Urinary bladder (tissue), 3 donors: ENCODE measurements at regions not wholly inside any gene's neighbourhood (a gene's known extent, or its start where the extent isn't known, plus 50 kb on each side); places are given as distances from the start of the nearest gene placed in this dataset.

Source experiments
- DNase-seq: peaks from one replicate; pipeline ENCODE4 v3.0.0-alpha.2; 2015; ENCODE audit errors: extremely low spot score
- H3K27ac ChIP-seq: one replicate; pipeline ENCODE4 v1.5.1; 2013; ENCODE audit warnings: low read depth, mild to moderate bottlenecking, moderate library complexity
- H3K36me3 ChIP-seq: one replicate; pipeline ENCODE4 v1.6.1; 2013; ENCODE audit warnings: mild to moderate bottlenecking, moderate library complexity; ENCODE audit not compliant: insufficient read depth
- H3K4me1 ChIP-seq: one replicate; pipeline ENCODE4 v1.6.1; 2013; ENCODE audit warnings: mild to moderate bottlenecking, moderate library complexity; ENCODE audit not compliant: insufficient read depth
- H3K4me3 ChIP-seq: one replicate; pipeline ENCODE4 v1.5.1; 2013; ENCODE audit warnings: low read depth, low read length
- WGBS: extraction: QIAGEN DNeasy Blood & Tissue Kit; methylation state at CpG from one replicate; pipeline ENCODE4 v1.1.7; 2013; 5-methylcytosine and 5-hydroxymethylcytosine counted together
- donor health status: healthy with polysubstance abuse.
- donor health status: healthy.

DNA sequence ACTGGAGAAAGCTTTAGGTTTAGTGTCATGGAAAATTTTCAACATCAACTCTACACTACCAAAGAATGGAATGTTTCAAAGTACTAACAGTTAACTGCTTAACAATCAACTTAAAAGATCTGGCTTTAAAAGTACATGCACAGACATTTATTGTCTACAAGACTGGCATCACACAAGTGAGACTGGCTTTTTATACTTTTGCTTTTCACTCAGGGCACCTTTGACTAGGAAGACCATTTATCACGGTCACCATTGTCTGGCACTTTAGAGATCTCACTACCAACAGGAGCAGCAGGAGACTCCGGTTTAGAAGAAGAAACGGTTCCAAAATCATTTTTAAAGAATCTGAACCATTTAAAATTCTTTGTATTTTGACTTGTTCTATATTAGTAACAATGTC is 812.3 kb downstream of the ADGRL2 start:
- Histone ChIP-seq H3K4me3 (no peak overlapping the region), H3K27ac (no peak overlapping the region), H3K36me3 (no peaks in the 10 kb centered on the region), H3K4me1 (no peaks in the 10 kb centered on the region)
- 69% methylated on average over 3 of the region's 3 CpGs for WGBS
- no peak for DNase-seq

DNA sequence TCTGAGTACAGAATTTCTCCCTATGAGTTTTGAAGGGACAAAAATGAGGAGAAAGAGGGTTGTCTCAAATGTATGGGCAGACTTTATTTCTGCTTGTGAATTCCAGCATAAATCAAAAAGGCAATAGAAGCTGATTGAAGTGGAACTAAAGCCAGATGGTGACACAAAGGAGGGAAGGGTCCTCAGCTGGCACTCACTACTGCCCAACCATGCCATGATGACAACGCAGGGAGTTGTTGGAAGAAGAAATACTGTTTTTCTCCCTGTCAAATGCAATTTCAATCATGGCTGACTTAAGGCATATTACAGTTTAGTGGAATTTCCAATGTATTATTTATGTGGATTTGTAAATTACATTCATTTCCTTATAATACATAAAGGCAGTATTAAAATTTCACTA is 805.8 kb downstream of the ADGRL2 start:
- no peaks in the 10 kb centered on the region for H3K36me3 ChIP-seq
- WGBS = 84% methylated on average over 1 of the region's 1 CpG
- DNase-seq = no peak
- H3K4me1 ChIP-seq = no peaks in the 10 kb centered on the region
- no peak overlapping the region for H3K27ac ChIP-seq
- no peak overlapping the region for H3K4me3 ChIP-seq

DNA sequence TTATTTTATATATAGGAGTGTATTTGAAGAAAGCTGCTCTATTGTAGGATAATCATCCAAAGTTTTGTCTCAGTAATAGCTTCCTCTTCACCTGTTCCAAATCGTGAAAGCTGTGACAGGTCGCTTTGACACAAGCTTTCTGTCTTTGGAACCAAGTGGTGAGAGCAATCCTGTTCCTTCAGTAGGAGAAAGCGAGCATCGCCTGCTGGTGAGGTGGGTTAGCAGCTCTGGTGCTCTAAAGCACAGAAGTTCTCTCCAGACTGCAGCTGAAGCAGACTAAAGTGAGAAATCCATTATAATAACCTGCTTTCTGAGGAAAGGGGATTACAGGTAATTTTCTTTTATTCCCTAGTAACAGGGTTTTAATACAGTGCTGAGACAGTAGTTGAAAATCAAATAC is 803.8 kb downstream of the ADGRL2 start:
- WGBS = 77% methylated on average over 4 of the region's 4 CpGs
- no peaks in the 10 kb centered on the region for H3K36me3 ChIP-seq
- H3K27ac ChIP-seq = no peak overlapping the region
- no peaks in the 10 kb centered on the region for H3K4me1 ChIP-seq
- DNase-seq = no peak
- no peak overlapping the region for H3K4me3 ChIP-seq

DNA sequence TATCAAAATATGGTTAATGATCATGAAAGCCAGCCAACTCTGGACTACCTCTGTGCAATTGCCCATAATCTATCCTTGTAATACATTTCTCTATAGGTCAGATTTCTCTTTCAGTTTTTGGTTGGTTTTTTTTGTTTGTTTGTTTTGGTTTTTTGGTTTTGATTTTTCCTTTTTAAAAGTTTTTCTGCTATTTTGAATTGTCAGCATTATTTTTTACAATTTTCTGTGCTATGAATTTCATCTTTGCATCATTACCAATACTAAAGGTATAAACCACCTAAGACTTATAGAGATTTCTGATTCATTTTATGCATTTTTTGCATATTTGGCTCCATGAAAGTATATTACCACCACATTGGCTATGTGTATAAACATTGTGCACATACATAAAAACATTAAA is 799.6 kb downstream of the ADGRL2 start:
- Histone ChIP-seq H3K36me3 (no peaks in the 10 kb centered on the region), H3K4me1 (no peaks in the 10 kb centered on the region), H3K4me3 (no peak overlapping the region), H3K27ac (no peak overlapping the region)
- no peak for DNase-seq

DNA sequence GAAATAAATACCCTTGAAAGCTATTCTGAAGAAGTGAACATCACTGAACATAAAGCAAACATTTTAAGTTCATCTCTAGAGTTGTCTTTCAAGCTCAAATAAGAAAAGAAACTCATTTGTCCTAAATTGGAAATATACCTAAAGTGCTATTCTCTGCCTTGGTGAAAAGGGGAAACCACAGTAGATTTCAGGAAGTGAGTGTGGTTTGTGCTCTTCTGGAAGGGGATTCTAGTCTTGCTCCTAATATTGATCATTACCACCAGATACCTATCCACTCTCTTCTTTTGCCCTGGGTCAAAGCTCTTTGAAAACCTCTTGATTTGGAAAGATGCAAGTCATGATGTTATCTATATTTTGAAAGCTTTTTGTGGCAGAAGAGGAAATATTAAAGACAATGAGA is 798.1 kb downstream of the ADGRL2 start:
- Histone ChIP-seq H3K4me3 (no peak overlapping the region), H3K27ac (no peak overlapping the region), H3K4me1 (no peaks in the 10 kb centered on the region), H3K36me3 (no peaks in the 10 kb centered on the region)
- no peak for DNase-seq

DNA sequence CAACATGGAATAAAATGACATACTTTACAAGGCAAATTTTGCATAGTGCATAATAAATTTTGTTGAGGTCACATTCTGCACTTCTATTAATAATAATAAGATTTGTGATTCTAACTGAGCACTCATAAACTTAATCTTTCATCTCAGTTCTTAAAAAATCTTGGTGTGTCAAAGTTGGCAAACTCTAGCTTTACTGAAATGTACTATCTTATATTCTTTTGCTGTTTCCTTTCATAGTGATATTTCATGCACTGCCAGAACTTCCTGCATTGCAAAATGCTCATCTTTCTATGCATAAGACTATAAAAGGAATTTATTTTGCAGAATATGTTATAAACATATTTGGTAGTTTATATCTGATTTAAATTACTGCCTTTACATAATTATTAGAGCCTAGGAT is 797.6 kb downstream of the ADGRL2 start:
- no peak for DNase-seq
- no peaks in the 10 kb centered on the region for H3K4me1 ChIP-seq
- H3K36me3 ChIP-seq = no peaks in the 10 kb centered on the region
- no peak overlapping the region for H3K27ac ChIP-seq
- no peak overlapping the region for H3K4me3 ChIP-seq

DNA sequence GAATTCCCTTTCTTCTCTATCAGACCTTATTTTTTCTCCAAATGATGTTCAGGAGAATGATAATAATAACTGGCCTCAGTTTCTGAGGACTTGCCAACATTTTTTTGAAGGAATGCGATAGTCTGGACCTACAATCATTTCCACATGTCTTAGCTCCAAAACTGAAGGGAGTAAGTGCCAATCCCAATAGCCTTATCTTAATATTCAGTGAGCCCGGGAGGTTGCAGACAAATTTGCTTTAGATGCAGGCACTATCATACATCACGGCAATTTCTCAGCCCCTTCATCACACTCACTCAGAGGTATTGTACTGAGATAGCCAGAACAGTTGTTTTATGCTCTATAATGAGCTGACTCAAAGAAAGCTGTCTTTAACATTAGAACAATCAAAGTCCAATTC is 796.9 kb downstream of the ADGRL2 start:
- Histone ChIP-seq H3K27ac (no peak overlapping the region), H3K4me1 (no peaks in the 10 kb centered on the region), H3K4me3 (no peak overlapping the region), H3K36me3 (no peaks in the 10 kb centered on the region)
- 47% methylated on average over 3 of the region's 3 CpGs for WGBS
- DNase-seq = no peak

DNA sequence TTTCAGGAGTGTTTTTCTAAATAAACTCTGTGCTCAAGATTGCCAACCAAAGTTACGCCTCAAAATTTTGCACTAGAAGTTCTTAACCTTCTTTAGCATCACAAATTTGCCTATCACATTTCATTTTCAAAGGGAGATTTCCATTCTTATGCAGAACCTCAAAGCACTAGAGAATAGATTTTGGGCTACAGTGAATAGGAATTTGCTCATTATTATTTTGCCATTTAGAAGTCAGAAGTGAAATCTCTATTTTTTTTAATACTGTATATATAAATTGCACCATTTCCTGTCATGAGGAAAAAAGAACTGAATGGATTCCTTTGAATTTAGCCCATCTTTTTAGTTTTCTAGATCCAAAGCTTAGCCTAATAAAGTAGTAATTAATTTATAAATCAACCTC is 796.4 kb downstream of the ADGRL2 start:
- DNase-seq = no peak

DNA sequence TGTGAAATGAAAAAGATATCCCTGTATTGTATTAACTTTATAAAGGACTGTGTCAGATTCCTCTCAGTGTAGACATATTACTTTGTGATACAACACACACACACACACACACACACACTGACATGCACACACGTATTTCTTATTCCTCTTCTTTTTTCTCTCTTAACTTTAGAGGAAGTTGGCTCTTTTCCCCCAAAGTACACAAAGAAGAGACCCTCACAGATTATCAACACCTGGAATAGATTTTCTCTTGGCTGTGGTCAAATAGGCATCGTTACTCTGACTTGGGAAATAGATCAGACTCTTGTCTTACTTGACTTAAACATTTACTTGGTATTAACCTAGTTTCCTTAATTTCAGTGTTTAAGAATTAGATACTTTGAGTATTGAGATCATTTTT is 792.8 kb downstream of the ADGRL2 start:
- H3K4me1 ChIP-seq = no peaks in the 10 kb centered on the region
- no peak overlapping the region for H3K4me3 ChIP-seq
- no peaks in the 10 kb centered on the region for H3K36me3 ChIP-seq
- no peak overlapping the region for H3K27ac ChIP-seq
- 62% methylated on average over 2 of the region's 2 CpGs for WGBS
- no peak for DNase-seq

More for the DNA sequence above, 796.4 kb downstream of the ADGRL2 start:
- H3K4me3 ChIP-seq = no peak overlapping the region
- no peaks in the 10 kb centered on the region for H3K4me1 ChIP-seq
- 93% methylated on average over 1 of the region's 1 CpG for whole genome bisulfite sequencing
- H3K36me3 ChIP-seq = no peaks in the 10 kb centered on the region
- H3K27ac ChIP-seq = no peak overlapping the region

DNA sequence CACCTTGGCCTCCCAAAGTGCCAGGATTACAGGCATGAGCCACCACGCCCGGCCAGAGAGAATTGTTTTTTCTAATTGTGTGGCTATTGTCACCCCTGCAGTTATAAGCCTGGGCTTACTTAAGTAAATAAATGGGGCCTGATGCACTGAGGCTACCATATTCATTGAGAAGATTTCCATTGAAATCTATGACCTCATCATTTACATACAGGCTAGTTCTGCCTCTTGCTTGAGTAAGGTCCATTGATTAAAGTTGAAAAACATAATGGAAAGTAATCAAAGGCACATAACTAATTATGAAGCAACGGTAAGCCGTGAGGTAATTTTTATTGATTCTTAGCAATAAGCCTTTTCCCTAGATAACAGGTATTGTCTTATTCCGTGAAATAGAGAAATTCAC is 788.9 kb downstream of the ADGRL2 start:
- Histone ChIP-seq H3K4me1 (no peaks in the 10 kb centered on the region), H3K27ac (no peak overlapping the region), H3K36me3 (no peaks in the 10 kb centered on the region), H3K4me3 (no peak overlapping the region)
- DNase-seq = no peak
- WGBS = 98% methylated on average over 5 of the region's 5 CpGs

DNA sequence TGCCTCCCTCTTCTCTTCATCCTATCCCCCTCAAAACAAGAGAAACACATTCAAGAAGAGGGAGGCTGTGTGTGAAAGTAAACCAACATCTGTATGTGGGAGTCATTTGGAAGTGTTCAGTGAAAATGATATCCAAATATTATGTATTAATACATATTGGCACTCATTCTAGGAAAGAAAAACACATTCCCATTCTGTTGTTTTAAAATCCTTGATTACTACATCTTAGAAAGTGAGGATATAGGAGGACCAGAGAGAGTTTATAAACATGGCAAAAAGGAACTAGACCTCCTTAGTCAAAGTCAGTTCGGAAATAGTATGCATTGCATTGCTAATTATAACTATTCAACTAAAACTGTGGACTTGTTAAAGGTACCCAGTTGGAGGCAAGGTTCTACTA is 786.6 kb downstream of the ADGRL2 start:
- Histone ChIP-seq H3K4me1 (no peaks in the 10 kb centered on the region), H3K4me3 (no peak overlapping the region), H3K36me3 (no peaks in the 10 kb centered on the region), H3K27ac (no peak overlapping the region)
- 61% methylated on average over 1 of the region's 1 CpG for WGBS
- no peak for DNase-seq

DNA sequence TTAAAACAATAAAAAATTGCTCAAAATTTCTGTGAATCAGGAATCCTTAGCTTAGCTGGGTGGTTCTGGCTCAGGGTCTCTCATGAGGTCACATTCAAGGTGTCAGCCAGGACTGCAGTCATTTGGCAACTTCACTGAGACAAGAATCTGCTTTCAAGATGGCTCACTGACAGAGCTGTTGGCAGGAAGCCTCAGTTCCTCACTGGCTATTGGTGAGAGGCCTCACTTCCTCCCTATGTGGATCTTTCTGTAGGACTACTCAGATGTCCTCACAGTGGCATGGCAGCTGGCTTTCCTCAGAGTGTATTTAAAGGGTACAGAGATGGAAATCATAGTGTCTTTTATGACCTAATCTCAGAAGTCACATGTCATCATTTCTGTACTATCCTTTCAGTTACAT is 785.7 kb downstream of the ADGRL2 start:
- H3K27ac ChIP-seq = no peak overlapping the region
- no peak for DNase-seq
- H3K4me3 ChIP-seq = no peak overlapping the region
- no peaks in the 10 kb centered on the region for H3K4me1 ChIP-seq
- H3K36me3 ChIP-seq = no peaks in the 10 kb centered on the region

DNA sequence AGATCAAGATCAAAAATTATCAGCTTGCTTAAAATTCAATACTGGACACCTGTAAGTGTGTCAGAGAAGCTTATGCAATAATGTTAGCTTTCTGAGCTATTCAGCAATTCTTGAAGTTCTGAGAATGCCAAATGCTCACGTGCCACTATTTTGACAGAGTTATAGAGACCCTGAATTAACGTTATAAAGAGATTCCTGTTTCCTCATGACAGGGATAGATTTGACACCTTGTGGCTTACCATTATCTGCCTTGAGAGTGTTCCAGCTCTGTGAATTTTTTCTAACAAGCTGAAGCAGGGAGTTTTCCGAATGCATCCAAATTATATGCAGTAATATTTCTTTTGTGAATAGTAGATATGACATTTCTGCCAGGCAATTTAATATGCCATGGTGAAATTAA is 781.6 kb downstream of the ADGRL2 start:
- H3K4me3 ChIP-seq = no peak overlapping the region
- H3K4me1 ChIP-seq = no peaks in the 10 kb centered on the region
- 24% methylated on average over 3 of the region's 3 CpGs for WGBS
- no peak for DNase-seq
- H3K27ac ChIP-seq = no peak overlapping the region
- no peaks in the 10 kb centered on the region for H3K36me3 ChIP-seq

DNA sequence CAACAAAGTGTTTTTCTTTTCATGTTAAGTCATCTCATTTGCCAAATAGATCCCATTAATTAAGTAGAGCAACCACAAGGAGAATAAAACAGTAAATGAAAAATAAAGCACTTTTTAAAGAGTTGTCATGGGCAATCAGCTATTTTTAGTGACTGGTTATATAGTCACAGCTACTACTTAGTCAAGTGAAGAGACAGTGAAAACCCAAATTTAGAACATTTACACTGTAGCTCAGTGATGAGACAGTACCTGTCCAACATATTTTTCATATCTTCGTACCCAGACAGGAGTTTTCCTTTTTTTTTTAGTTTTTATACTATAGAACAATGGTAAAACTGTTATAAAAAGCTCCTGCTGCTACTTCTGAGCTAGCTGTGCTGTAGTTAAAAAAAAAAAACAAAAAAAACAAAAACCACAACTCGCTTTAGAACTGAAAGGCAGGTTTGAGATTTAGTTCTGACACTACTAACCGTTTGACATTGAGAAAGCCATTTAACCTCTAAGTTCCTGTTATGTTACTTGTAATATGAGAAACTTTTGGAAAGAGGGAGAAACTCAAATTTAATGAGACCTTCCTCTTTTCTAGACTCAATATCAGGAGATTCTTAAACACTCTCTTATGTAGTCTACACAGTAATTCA is 777.5 kb downstream of the ADGRL2 start:
- WGBS = 61% methylated on average over 3 of the region's 3 CpGs
- no peak overlapping the region for H3K4me3 ChIP-seq
- no peaks in the 10 kb centered on the region for H3K4me1 ChIP-seq
- H3K36me3 ChIP-seq = no peaks in the 10 kb centered on the region
- no peak overlapping the region for H3K27ac ChIP-seq
- DNase-seq = no peak

DNA sequence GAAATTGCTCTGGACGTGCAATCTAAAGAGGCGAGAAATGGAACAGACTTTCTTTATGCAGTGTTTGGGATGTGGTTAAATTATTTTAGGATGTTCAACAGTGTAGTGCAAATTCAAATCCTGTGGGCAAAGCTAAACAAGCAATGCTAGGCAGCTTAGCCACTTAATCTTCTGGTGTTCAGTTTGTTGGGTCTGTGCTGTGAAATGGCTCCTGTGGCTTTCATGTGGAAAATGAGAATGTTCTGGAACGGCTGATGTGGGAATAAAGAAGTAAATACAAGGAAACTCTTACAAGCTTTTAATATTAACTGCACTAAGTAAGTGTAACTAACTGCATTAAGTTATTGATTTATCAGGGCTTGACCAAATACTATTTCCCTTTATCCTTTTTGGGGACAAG is 766.6 kb downstream of the ADGRL2 start:
- Histone ChIP-seq H3K4me1 (no peaks in the 10 kb centered on the region), H3K36me3 (no peaks in the 10 kb centered on the region), H3K27ac (no peak overlapping the region), H3K4me3 (no peak overlapping the region)
- WGBS = 87% methylated on average over 3 of the region's 3 CpGs
- no peak for DNase-seq
